ENCODE measurements at regions not wholly inside any gene's neighbourhood (a gene's known extent, or its start where the extent isn't known, plus 50 kb on each side); places are given as distances from the start of the nearest gene placed in this dataset.

DNA sequence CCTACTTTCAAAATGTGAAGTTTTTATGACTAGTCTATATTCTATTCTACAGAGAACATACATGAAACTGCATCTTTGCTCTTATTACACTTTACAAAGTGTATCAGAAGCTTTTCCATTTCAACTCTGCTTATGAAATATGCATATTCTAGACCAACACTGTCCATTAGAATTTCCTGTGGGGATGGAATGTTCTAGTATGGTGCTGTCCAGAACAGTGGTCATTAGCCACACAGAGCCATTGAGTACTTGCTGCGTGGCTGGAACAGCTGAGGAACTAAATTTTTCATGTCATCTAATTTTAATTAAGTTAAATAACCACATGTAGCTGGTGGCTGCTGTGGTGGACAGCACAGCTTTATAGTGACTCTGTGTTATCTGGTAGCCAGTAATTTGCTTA, 105.9 kb upstream of the PDE10A start:
- Histone ChIP-seq H3K9me3 (ENCODE audit: low read depth) (no peaks in the 10 kb centered on the region), H3K9ac (no peak overlapping the region), H3K4me1 (no peaks in the 10 kb centered on the region), H2AFZ (replicated peaks) (no peak overlapping the region), H4K20me1 (ENCODE audit: low read depth) (no peaks in the 10 kb centered on the region), H3K4me2 (no peak overlapping the region), H3K27me3 (no peaks in the 10 kb centered on the region), H3F3A (ENCODE audit: low read depth) (no peaks in the 10 kb centered on the region), H3K36me3 (no peaks in the 10 kb centered on the region), H3K27ac (no peak overlapping the region), H3K79me2 (ENCODE audit: low read depth) (no peaks in the 10 kb centered on the region), H3K4me3 (no peak overlapping the region)
- no peak overlapping the region for H3K27ac Mint-ChIP-seq
- H3K4me1 Mint-ChIP-seq: peaks cover 17% of the 10 kb centered on the region
- DNase-seq (ENCODE audit: low spot score): no peak
- peaks cover 2% of the 10 kb centered on the region for H3K27me3 Mint-ChIP-seq (ENCODE audit: insufficient read depth, low read depth)
- TF ChIP-seq EZH2phosphoT487 (IDR thresholded peaks at IDR 0.05): no peak
- no peak for TF ChIP-seq EZH2 (IDR thresholded peaks at IDR 0.05)
- TF ChIP-seq, protein P1, sequence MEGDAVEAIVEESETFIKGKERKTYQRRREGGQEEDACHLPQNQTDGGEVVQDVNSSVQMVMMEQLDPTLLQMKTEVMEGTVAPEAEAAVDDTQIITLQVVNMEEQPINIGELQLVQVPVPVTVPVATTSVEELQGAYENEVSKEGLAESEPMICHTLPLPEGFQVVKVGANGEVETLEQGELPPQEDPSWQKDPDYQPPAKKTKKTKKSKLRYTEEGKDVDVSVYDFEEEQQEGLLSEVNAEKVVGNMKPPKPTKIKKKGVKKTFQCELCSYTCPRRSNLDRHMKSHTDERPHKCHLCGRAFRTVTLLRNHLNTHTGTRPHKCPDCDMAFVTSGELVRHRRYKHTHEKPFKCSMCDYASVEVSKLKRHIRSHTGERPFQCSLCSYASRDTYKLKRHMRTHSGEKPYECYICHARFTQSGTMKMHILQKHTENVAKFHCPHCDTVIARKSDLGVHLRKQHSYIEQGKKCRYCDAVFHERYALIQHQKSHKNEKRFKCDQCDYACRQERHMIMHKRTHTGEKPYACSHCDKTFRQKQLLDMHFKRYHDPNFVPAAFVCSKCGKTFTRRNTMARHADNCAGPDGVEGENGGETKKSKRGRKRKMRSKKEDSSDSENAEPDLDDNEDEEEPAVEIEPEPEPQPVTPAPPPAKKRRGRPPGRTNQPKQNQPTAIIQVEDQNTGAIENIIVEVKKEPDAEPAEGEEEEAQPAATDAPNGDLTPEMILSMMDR (IDR thresholded peaks at IDR 0.05): no peak
- peaks cover 4% of the 10 kb centered on the region for H3K9me3 Mint-ChIP-seq
- no peaks in the 10 kb centered on the region for H3K36me3 Mint-ChIP-seq
- no peak overlapping the region for H3K4me3 Mint-ChIP-seq

DNA sequence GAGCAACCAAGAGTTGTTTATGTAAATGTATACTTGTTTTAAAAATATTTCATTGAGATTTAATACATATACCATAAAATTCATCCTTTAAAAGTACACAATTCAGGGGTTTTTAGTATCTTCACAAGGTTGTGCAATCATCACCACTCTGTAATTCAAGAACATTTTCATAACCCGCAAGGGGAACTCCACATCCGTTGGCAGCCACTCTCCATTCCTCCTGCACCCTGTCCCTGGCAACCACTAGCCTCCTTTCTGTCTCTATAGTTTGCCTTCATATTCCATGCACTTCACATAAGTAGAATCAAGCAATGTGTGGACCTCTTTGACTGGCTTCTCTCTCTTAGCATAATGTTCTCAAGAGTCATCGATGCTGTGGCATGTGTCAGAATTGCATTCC, 104.2 kb upstream of the PDE10A start:
- H3K9me3 ChIP-seq (ENCODE audit: low read depth): no peaks in the 10 kb centered on the region
- no peaks in the 10 kb centered on the region for H4K20me1 ChIP-seq (ENCODE audit: low read depth)
- peaks cover 2% of the 10 kb centered on the region for H3K27me3 Mint-ChIP-seq (ENCODE audit: insufficient read depth, low read depth)
- no peak for DNase-seq (ENCODE audit: low spot score)
- H2AFZ ChIP-seq (replicated peaks): no peak overlapping the region
- H3K36me3 ChIP-seq: no peaks in the 10 kb centered on the region
- H3K4me1 ChIP-seq: no peaks in the 10 kb centered on the region
- no peaks in the 10 kb centered on the region for H3K27me3 ChIP-seq
- H3K4me1 Mint-ChIP-seq: peaks cover 15% of the 10 kb centered on the region
- H3K4me3 Mint-ChIP-seq: no peak overlapping the region
- TF ChIP-seq EZH2 (IDR thresholded peaks at IDR 0.05) (no peak), EZH2phosphoT487 (IDR thresholded peaks at IDR 0.05) (no peak)
- TF ChIP-seq, protein P1 (IDR thresholded peaks at IDR 0.05): no peak
- H3K79me2 ChIP-seq (ENCODE audit: low read depth): no peaks in the 10 kb centered on the region
- no peaks in the 10 kb centered on the region for H3K36me3 Mint-ChIP-seq
- peaks cover 4% of the 10 kb centered on the region for H3K9me3 Mint-ChIP-seq
- H3K9ac ChIP-seq: no peak overlapping the region
- no peaks in the 10 kb centered on the region for H3F3A ChIP-seq (ENCODE audit: low read depth)
- no peak overlapping the region for H3K27ac Mint-ChIP-seq
- H3K27ac ChIP-seq: no peak overlapping the region
- H3K4me2 ChIP-seq: no peak overlapping the region
- no peak overlapping the region for H3K4me3 ChIP-seq

DNA sequence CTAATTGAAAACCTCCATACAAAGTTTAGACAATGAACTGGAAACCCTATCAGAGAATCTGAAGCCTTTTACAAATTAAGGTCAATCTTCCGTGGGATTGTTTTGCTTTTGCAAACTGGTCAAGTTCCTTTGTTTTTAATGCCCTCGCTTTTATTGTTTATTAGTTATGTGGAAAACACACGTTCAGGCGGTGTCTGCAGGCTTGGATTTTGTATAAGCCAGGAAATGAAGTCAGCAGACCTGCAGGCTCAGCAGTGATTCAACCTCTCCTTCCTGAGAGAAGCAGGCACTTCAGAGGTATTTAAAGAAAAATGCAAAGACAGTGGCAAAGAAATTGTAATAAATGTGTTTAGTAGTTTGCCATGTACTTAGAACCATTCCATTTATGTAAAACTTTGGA, 103.4 kb upstream of the PDE10A start:
- no peak overlapping the region for H3K27ac Mint-ChIP-seq

More for the DNA sequence above, 103.4 kb upstream of the PDE10A start:
- Histone ChIP-seq H3K79me2 (ENCODE audit: low read depth) (no peaks in the 10 kb centered on the region), H3K27ac (no peak overlapping the region), H3K36me3 (no peaks in the 10 kb centered on the region), H3F3A (ENCODE audit: low read depth) (no peaks in the 10 kb centered on the region), H3K27me3 (no peaks in the 10 kb centered on the region), H3K4me2 (no peak overlapping the region), H3K9ac (no peak overlapping the region), H2AFZ (replicated peaks) (peak overlapping the region; percentile 1), H4K20me1 (ENCODE audit: low read depth) (no peaks in the 10 kb centered on the region), H3K9me3 (ENCODE audit: low read depth) (no peaks in the 10 kb centered on the region), H3K4me3 (no peak overlapping the region), H3K4me1 (no peaks in the 10 kb centered on the region)
- no peak for DNase-seq (ENCODE audit: low spot score)
- Mint-ChIP-seq H3K27me3 (ENCODE audit: insufficient read depth, low read depth) (peaks cover 2% of the 10 kb centered on the region), H3K4me1 (peaks cover 15% of the 10 kb centered on the region), H3K9me3 (peaks cover 4% of the 10 kb centered on the region), H3K4me3 (no peak overlapping the region), H3K36me3 (no peaks in the 10 kb centered on the region)
- TF ChIP-seq EZH2 (IDR thresholded peaks at IDR 0.05) (no peak), EZH2phosphoT487 (IDR thresholded peaks at IDR 0.05) (no peak)
- TF ChIP-seq, protein P1 (IDR thresholded peaks at IDR 0.05): no peak
